HG03342 (cell line): ENCODE measurements at regions not wholly inside any gene's neighbourhood (a gene's known extent, or its start where the extent isn't known, plus 50 kb on each side); places are given as distances from the start of the nearest gene placed in this dataset.

Experiments
- ATAC-seq: cut with Tn5 transposase; IDR thresholded peaks from one replicate; pipeline ENCODE4 v1.9.1; 2021; ENCODE audit warnings: mild to moderate bottlenecking, moderate library complexity; ENCODE audit not compliant: unreplicated experiment

GRCh38 chr18:73746101-73746500 is 401.5 kb downstream of the FBXO15 start:
- ATAC-seq, result no peak

GRCh38 chr18:73742957-73743356 is 404.7 kb downstream of the FBXO15 start:
- no peak for ATAC-seq

- no peak for ATAC-seq
Measured at GRCh38 chr18:73741946-73742345, 405.7 kb downstream of the FBXO15 start.

DNA sequence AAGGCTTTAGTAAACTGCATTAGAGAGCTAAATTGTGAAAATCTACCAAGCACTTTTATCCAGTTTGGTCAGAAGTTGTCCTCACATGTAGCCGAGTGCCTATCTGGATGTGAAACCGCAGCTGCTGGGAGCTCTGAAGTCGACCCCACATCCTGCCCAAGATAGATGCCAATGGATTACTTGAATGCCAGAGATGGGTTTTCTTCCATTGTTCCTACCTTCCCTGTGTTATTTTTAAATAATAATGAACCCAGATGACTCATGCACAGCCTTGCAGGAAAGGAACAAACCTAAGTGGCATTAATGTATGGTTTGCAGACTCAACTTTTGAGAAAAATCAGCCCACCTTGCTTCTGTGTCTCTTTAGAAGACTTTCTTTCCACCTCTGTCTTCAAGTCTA is 408.5 kb downstream of the FBXO15 start:
- no peak for ATAC-seq

DNA sequence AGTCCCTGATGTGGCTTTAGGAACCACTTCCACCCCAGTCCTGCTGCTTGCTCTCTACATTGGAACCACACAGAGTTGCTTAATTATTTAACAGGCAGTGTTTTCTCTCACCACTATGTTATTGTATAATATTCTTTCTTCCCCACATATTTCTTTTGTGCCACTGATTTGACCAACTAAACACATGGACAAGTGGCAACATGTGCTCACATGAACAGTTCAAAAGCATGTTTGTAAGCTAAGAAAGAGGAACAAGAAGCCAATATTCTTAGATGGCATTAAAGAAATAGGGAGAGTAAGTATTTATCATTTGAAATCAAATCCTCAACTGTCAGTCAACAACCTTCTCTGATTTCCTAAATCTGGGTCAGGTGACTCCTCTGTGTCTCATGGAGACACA is 409.6 kb downstream of the FBXO15 start:
- ATAC-seq, result no peak

DNA sequence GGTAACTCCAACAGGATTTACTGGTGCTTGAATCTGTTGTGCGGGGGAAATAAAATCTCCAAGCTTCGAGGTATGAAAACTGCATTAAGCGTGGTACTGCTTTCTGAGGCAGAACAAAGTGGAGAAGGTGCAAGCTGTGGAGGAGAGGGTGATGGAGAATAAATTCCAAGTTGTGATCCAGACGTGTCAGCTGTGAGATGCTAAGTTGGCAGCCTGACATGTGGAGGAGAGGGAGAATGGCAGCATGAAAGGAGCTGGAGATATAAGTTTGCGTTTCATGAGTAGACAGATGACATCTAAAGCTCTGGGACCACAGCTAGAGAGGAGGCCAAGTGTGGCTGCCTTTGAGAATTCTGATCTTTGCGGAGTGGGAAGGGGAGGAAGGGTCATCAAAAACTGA is 411.8 kb downstream of the FBXO15 start:
- ATAC-seq, result no peak

- ATAC-seq, result no peak
Measured at GRCh38 chr18:73733806-73734314, 413.8 kb downstream of the FBXO15 start.

DNA sequence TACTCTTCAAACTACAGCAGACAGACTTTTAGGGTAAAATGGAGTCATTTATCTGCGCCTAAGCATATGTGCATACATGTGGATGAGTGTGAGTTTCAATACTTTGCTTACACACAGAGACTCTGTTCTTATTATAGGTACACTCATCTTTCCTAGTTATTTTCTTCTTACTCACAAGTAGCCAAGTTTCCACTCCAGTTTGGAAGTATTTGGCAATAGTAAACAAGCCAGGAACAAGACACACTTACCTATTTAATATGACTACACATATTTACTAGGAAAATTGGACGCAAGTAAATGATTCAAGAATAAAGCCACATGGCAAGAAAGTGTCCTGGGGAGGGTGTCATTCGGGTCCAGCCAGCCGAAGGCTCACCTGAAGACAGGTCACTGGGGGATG is 414.3 kb downstream of the FBXO15 start:
- no peak for ATAC-seq

- no peak for ATAC-seq
Measured at GRCh38 chr18:73728657-73729056, 419.0 kb downstream of the FBXO15 start.

GRCh38 chr18:73724958-73725357 is 422.7 kb downstream of the FBXO15 start:
- no peak for ATAC-seq

DNA sequence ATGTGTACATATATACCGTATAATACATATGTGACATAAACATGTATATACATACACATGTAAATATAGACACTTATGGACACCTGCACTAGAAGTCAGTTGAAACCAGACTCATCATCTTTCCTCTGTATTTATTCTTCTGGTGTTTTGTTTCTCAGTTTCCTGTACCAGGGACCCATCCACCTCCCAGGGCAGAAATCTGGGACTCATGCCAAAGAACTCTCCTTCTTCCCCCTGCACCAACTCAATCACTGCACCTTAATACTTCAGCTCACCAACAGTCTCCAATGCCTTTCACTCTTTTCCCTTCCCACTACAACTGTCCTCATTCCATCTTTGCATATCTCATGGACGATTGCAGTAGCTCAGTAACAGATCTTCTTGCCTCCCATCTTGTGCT is 428.0 kb downstream of the FBXO15 start:
- no peak for ATAC-seq

DNA sequence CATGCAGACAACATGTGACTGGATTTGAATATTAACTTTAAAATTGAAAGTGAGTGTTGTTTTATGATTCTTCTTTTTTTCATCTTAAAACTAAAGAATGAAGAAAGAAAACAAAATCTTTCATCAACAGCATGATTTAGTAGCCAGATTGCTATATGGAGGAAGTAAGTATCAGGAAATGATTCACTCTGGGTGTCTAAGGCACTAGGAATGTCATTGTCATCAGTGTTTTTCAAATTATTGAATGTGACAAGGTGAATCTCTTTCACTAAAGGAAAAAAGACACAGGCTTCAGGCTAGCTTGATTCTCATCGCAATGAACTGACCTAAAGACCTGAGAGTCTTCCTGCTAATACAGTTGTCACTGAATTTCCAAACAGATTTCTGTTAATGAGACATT is 430.1 kb downstream of the FBXO15 start:
- no peak for ATAC-seq

- ATAC-seq, result no peak
Measured at GRCh38 chr18:73715210-73715670, 432.4 kb downstream of the FBXO15 start.

- no peak for ATAC-seq
Measured at GRCh38 chr18:73714466-73714865, 433.2 kb downstream of the FBXO15 start.

DNA sequence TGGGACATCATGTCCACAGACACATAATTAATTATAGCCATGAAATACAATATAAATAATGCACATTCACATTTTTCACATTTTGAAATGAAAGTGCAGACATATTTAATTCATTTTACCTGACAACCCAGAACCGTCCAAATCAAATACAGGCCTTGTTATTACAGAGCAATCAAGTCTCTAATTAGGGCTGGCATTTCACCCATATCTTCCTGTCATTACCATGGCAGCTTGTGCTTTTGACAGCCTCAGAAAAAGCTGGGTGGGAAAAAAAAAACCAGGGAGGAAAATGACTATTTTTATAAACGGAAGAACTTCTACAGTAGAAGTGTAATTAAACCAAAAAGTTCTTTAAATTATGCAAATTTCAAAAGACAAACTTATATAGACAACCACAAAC is 436.4 kb downstream of the FBXO15 start:
- no peak for ATAC-seq

GRCh38 chr18:73708591-73708990 is 439.0 kb downstream of the FBXO15 start:
- no peak for ATAC-seq

- no peak for ATAC-seq
Measured at GRCh38 chr18:73707035-73707434, 440.6 kb downstream of the FBXO15 start.

DNA sequence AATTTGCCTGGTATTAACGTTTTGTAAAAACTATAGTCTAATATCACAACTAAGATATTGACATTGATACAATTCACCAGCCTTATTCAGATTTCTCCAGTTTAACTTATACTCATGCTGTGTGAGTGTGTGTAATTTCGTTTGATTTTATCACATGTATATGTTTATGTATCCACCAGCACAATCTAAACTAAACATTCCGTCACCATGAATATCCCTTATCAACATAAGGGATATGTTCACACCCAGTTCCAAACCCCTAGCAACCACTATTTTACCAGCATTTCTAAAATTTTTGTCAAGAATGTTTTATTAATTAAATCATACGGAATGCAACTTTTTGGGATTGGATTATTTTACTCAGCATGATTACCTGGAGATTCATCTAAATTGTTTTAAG is 450.3 kb downstream of the FBXO15 start:
- ATAC-seq, result no peak

GRCh38 chr18:73696698-73697097 is 450.9 kb downstream of the FBXO15 start:
- no peak for ATAC-seq

DNA sequence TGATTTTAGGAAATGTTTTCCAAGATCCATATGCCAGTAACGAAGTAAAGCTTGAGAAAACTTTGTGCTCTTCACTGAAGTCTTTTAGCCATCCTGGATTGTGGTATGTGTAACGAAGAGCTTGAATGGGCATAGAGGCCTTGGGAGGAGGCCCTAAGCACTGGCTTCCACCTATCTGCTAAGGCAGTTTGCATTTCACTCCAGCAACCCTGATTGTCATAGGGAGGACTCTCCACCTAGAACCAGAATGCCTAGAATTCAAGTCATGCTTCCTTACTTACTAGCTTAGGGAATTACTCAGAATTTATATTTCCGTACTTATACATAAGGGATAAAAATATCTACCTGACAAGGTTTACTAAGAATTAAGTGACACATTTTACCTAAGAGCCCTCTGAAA is 451.5 kb downstream of the FBXO15 start:
- ATAC-seq, result no peak

- ATAC-seq, result no peak
Measured at GRCh38 chr18:73693091-73693490, 454.5 kb downstream of the FBXO15 start.

GRCh38 chr18:73691624-73692023 is 456.0 kb downstream of the FBXO15 start:
- no peak for ATAC-seq

- ATAC-seq, result no peak
Measured at GRCh38 chr18:73691118-73691517, 456.5 kb downstream of the FBXO15 start.

GRCh38 chr18:73690222-73690621 is 457.4 kb downstream of the FBXO15 start:
- ATAC-seq, result no peak
